Activated CD4-positive, alpha-beta T cell treated with anti-CD3 and anti-CD28 coated beads, Interleukin-10, Interleukin-2, amounts not matched to agents 100 ng/mL and 50 ng/mL, durations not matched to agents 16 hours and 8 hours (primary cell): ENCODE measurements at regions not wholly inside any gene's neighbourhood (a gene's known extent, or its start where the extent isn't known, plus 50 kb on each side); places are given as distances from the start of the nearest gene placed in this dataset.

Source experiments
- DNase-seq: peaks from one replicate; pipeline ENCODE4 v3.0.0-alpha.2; 2020

- no peak for DNase-seq
Observed at GRCh38 chr3:189118896-189119295, 52.9 kb upstream of the TPRG1 start.

DNA sequence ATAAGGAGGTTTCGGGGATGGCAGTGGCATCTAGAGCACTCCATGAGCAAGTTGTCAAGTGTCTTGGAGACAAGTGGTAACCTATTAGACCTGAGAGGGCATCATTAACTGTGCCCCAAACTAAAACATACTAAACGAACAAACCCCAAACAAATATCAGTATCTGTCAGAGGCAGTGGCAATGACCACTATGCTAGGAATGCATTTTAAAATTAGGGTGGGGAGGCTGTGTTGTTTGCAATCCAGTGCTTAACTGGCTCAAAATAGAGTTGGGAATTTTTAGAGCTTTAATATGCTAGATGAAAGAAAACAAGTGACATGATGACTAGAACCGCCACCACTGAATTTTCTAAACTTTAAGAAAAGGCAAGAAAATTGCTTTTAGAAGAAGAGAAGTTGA is 51.8 kb upstream of the TPRG1 start:
- no peak for DNase-seq

GRCh38 chr3:189121092-189121491 is 50.7 kb upstream of the TPRG1 start:
- DNase-seq = no peak
